Kidney (tissue), 13 donors: ENCODE measurements at regions not wholly inside any gene's neighbourhood (a gene's known extent, or its start where the extent isn't known, plus 50 kb on each side); places are given as distances from the start of the nearest gene placed in this dataset.

Source experiments
- DNase-seq, 5 donors: peaks; one replicate each; pipeline ENCODE4 v3.0.0-alpha.2; 2013 to 2020
- FAIRE-seq: peaks from 2 replicates; lab custom pipeline; 2012; peaks lifted over from hg19 to GRCh38; lab: Jason Lieb, UNC
- H3K27ac ChIP-seq, 2 donors: one replicate each; pipeline ENCODE4 v1.7.0; 2013; ENCODE audit warnings: low read depth in 2 of 2, low read length in 2 of 2, inconsistent platforms in 1 of 2
- H3K27me3 ChIP-seq: one replicate; pipeline ENCODE4 v1.7.1; 2013; ENCODE audit warnings: low read length, inconsistent platforms; ENCODE audit not compliant: control insufficient read depth, insufficient read depth
- H3K36me3 ChIP-seq, 3 donors: one replicate each; pipeline versions ENCODE4 v1.7.0 to v1.7.1; 2013; ENCODE audit warnings: low read length in 3 of 3, control low read depth in 1 of 3, inconsistent platforms in 1 of 3; ENCODE audit not compliant: insufficient read depth in 3 of 3, control insufficient read depth in 2 of 3
- H3K4me1 ChIP-seq, 3 donors: one replicate each; pipeline versions ENCODE4 v1.7.0 to v1.7.1; 2013; ENCODE audit warnings: low read length in 3 of 3, inconsistent platforms in 1 of 3, low read depth in 1 of 3; ENCODE audit not compliant: control insufficient read depth in 2 of 3, insufficient read depth in 2 of 3
- H3K4me3 ChIP-seq, 3 donors: one replicate each; pipeline versions ENCODE4 v1.7.0 to v1.8.1; 2013; ENCODE audit warnings: low read length in 3 of 3, control low read depth in 1 of 3, inconsistent platforms in 1 of 3
- H3K9ac ChIP-seq, 3 donors: one replicate each; pipeline versions ENCODE4 v1.7.0 to v1.7.1; 2013; ENCODE audit warnings: low read length in 3 of 3, control low read depth in 1 of 3, inconsistent platforms in 1 of 3
- H3K9me3 ChIP-seq, 3 donors: one replicate each; pipeline versions ENCODE4 v1.7.0 to v1.7.1; 2013; ENCODE audit warnings: low read length in 3 of 3, control low read depth in 1 of 3, inconsistent platforms in 1 of 3; ENCODE audit not compliant: control insufficient read depth in 2 of 3, insufficient read depth in 1 of 3
- CTCF ChIP-seq: IDR thresholded peaks from 3 replicates; pipeline ENCODE4 v1.5.1; 2012; ENCODE audit warnings: mild to moderate bottlenecking, moderate library complexity, borderline replicate concordance; ENCODE audit not compliant: insufficient read depth; ENCODE audit errors: extremely low read depth
- intact Hi-C: fragments of 100-400 bp; cut with DNase I; formaldehyde crosslinking; loops from one replicate; pipeline ENCODE4 v1.11.1; 2022
- donor health status: control.
- donor health status: control.
- donor health status: control.
- donor health status: control.
- donor health status: control.
- donor health status: DM: yes; HTN: yes; CAD: no.
- donor health status: Normal renal cell carcinoma (clear cell type).

GRCh38 chrX:155682834-155683233 is 70.1 kb upstream of the TMLHE start:
- Histone ChIP-seq H3K27me3 (no peaks in the 10 kb centered on the region), H3K4me1 (no peaks in the 10 kb centered on the region), H3K36me3 (no peaks in the 10 kb centered on the region), H3K27ac (no peak overlapping the region), H3K9ac (no peak overlapping the region), H3K4me3 (no peak overlapping the region), H3K9me3 (no peaks in the 10 kb centered on the region)
- intact Hi-C loops = no loop called here
- DNase-seq (no peak), FAIRE-seq (no peak)
- no peak for TF ChIP-seq CTCF

GRCh38 chrX:155679715-155680114 is 67.0 kb upstream of the TMLHE start:
- no peak for FAIRE-seq
- no peaks in the 10 kb centered on the region for H3K9me3 ChIP-seq
- H3K27ac ChIP-seq = no peak overlapping the region
- H3K27me3 ChIP-seq = no peaks in the 10 kb centered on the region
- no peak for TF ChIP-seq CTCF
- H3K4me1 ChIP-seq = no peaks in the 10 kb centered on the region
- no peak overlapping the region for H3K9ac ChIP-seq
- no peak overlapping the region for H3K4me3 ChIP-seq
- intact Hi-C loops = no loop called here
- no peak for DNase-seq
- no peaks in the 10 kb centered on the region for H3K36me3 ChIP-seq

GRCh38 chrX:155673338-155673737 is 60.6 kb upstream of the TMLHE start:
- no peaks in the 10 kb centered on the region for H3K4me1 ChIP-seq
- H3K27me3 ChIP-seq = no peaks in the 10 kb centered on the region
- H3K27ac ChIP-seq = no peak overlapping the region
- no peak overlapping the region for H3K9ac ChIP-seq
- intact Hi-C loops = no loop called here
- FAIRE-seq (no peak), DNase-seq (no peak)
- no peaks in the 10 kb centered on the region for H3K36me3 ChIP-seq
- no peaks in the 10 kb centered on the region for H3K9me3 ChIP-seq
- no peak overlapping the region for H3K4me3 ChIP-seq
- no peak for TF ChIP-seq CTCF

- no peak for FAIRE-seq
- H3K4me3 ChIP-seq = no peak overlapping the region
- intact Hi-C loops = no loop called here
Measured at GRCh38 chrX:155666741-155667140, 54.0 kb upstream of the TMLHE start.

More at GRCh38 chrX:155666741-155667140, 54.0 kb upstream of the TMLHE start:
- no peaks in the 10 kb centered on the region for H3K9me3 ChIP-seq
- DNase-seq = no peak
- H3K4me1 ChIP-seq = no peaks in the 10 kb centered on the region
- no peak overlapping the region for H3K27ac ChIP-seq
- H3K9ac ChIP-seq = no peak overlapping the region
- no peaks in the 10 kb centered on the region for H3K27me3 ChIP-seq
- TF ChIP-seq CTCF = no peak
- no peaks in the 10 kb centered on the region for H3K36me3 ChIP-seq
